GM19452 (cell line): ENCODE measurements at regions not wholly inside any gene's neighbourhood (a gene's known extent, or its start where the extent isn't known, plus 50 kb on each side); places are given as distances from the start of the nearest gene placed in this dataset.

Source experiments
- ATAC-seq: cut with Tn5 transposase; IDR thresholded peaks from one replicate; pipeline ENCODE4 v1.9.1; 2021; ENCODE audit not compliant: unreplicated experiment

DNA sequence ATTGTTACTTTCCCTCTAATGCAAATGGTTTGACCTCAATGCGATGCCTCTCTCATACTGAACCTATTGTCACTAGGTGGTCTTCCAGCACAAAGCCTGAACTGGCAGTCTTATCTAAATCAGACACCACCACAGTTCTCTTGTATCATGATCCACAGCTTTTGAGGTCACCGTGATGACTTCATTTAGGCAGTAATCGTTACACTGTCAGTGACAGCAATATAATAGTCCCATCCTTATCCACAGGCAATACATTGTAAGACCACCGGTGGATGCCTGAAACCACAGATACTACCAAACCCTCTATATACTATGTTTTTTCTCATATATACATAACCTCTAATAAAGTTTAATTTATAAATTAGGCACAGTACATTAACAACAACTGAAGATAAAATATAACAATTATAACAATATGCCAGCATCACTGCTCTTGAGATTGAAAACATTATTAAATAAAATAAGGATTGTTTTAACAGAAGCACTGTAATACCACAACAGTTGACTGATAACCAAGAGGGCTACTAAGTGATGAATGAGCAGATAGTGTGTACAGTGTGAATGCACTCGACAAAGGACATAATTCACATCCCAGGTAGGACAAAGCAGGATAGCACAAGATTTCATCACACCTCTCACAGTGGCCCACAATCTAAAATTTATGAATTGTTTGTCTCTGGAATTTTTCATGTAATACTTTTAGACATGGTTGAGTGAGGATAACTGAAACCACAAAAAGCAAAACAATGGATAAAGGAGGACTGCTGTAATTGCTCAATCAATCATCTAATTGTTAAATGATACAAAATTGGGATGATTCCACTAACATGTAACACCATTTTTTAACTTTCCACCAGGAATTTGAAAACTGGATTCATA lies 419.4 kb downstream of the CENPC start:
- no peak for ATAC-seq

DNA sequence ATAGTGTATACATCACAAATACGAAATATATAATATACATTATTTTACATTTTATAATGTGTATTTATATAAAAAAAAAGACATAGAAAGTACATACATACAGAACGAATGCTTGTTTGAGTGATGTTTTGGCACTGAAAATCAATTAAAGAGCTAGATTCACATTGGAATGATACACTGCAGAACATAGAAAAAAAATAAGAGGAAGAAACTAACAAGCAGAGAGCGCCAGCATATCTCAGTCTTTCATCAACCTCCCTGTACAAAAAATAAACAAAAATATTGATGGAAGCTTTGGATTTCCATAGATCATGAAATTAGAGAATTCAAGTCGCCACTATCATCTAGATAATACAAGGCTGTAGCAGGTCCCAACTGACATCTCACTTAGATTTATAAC lies 420.6 kb downstream of the CENPC start:
- no peak for ATAC-seq

DNA sequence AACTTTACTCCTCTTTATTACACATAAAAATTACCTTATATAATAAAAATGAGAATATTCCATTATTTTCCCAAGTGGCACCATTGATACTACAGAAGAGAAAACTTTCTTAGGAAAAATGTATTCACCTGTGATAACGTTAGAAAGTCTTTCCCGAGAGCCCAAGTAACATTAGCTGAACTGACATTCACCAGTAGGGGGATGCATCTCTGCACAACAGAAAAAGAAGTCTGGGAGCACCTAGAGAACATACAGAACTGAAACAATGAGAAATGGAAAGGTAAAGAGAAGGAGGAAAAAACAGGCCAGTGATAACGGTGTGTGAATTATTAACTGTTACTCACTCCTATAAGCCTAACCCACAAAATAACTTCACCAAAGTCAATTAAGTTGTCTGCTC lies 423.3 kb downstream of the CENPC start:
- ATAC-seq: no peak

DNA sequence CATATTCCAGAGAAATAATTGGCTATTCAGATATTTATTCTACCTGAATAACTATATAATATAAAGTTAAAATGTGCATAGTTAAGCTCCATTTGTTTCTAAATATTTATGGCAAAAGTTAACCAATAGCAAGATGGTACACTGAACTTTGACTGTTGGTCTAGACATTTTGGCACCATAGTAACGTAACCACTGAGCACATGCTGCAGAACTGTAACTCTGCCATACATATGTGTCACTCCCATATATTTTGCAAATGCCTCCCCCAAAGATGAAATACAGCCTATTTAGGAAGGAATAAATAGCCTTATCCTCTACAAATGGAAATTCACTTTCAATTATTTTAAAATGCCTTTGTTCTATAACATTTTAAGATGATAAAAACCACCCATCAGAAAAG lies 424.9 kb downstream of the CENPC start:
- no peak for ATAC-seq

DNA sequence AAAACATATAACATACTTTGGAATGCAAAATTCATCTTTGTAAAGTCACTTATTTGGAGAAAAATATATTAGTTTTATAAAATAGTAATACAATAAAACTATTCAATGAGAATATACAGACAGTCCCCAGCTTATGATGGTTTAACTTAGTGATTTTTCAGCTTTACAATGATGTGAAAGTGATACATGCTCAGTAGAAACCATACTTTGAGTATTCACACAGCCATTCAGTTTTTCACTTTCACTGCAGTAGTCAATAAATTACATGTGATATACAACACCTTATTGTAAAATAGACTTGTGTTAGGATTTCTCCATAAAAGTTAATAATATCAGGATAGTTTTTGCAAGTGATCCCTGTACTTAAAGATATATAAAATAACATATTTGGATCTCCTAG lies 436.0 kb downstream of the CENPC start:
- no peak for ATAC-seq

DNA sequence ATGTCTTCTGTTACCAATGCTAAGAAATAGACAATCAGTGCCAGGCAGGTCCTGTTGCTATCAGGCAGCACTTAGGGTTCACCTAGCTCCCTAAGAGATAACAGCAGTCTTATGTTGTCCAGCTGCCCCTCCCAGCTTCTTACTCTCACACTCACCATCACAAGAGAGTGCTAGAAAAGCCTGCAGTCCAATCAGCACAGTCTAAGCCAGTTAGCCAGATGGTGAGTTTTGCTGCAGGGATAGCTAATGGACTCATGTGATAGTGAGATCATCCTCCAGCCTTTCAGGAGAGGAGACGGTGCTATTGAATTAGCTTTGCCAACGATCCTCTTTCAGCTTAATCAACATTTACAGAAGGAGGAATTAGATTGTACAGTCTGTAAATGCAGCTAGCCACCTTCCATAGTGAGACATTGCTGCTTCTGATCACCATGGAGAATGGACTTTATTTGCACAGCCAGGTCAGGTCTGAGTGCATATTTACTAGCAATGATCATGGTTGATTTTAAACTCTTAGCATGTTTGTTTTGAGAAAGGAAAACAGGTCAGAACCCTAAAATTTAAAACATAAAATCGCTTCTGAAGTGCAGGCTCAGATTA lies 438.3 kb downstream of the CENPC start:
- no peak for ATAC-seq

DNA sequence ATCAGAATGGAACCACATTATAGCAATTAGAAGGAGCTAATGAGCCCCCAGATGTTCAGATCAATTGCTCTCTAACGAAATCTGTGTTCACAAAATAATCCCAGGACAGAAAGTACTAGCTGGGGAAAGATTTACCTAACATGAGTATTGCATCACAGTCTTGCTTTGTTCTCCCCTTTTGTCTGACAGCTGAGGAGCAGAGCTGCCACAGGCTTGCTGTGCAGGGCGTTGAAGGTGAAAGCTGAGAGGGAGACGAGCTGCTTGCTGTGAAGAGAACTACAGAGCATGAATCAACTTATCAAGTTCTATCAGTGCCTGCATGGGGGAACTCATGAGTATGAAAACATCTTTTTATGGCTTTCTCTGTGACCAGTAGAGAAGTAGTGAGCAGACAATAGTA lies 441.2 kb downstream of the CENPC start:
- ATAC-seq: no peak

DNA sequence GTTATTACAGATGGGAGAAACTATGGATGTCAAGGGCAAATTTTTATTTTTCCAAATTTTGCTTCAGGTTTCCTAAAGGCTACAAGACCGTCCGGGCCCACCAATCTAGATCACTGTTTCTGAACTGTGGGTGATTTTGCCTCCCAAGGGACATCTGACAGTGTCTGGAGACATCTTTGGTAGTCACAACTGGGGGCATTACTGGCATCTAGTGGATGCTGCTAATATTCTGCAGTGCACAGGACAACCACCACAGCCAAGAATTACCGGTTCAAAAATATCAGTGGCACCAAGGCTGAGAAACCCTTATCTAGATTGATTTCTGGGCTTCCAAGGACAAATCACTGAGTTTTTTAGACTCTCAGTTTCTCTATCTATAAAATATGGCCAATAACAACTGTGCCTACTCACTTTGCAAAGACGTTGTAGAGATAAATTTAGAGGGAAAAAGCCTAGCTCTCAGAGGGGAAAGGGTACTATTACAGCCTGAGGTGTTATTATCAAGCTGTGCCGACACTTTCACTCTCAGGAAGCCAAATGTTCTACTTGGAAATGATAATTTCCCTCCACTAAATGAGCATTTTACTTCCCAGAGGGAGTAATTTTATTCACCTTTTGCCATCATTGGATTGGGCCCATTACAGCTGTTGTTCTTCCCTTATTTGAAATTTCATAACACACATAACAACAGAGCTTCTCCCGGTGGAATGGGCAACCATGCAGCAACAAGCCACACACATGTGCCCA lies 442.1 kb downstream of the CENPC start:
- no peak for ATAC-seq

DNA sequence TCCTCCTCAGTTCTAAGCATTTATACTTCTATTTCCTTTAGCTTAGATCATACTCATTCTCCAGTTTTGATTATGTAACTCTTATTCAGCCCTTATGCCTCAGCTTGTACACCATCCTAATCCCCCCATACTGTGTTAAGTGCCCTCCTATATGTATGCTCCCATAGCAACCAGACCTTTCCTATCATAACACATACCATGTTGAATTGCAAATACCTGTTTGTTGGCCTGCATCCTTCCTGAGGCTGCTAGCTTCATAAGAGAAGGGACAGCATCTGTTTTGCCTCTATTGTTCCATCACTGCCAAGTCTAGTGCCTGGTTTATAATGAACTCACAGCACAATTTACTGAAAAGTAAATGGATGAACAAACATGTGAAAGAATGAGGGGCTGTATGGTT lies 443.7 kb downstream of the CENPC start:
- ATAC-seq: no peak

DNA sequence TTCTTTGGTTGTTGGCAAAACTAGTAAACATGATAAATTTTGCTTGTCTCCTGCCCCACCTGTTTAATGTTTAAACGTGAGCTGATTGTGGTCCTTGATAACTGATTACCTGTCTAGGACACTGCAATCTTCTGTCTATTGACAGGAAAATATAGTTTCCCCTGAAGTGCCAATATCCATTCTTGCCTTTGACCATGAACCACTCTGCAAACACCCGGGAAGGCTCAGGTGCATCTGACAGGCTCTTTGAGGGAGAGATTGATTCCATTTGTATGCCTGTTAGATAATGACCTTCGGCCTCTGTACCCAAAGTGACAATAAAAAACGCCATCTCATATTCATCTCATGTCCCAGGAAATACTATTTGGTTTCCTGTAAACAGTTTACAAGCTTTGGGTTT lies 453.0 kb downstream of the CENPC start:
- no peak for ATAC-seq

DNA sequence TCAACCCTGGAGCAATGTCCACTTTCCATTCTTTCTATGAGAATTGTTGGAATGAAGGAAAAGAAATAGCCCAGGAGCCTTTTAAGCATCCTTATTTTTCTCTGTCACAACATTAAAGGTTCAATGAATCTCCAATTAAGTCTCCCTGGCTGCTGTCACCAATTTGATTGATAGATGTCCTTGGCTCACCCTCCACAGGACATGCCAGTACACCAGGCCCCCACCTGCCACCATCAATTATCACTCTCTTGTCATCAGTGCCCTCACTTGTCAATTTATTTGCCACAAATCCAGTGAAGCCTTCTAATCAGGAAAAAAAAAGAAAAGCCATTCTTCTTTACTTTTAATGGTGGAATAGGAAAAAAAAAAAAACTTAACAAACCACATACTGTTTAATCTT lies 453.6 kb downstream of the CENPC start:
- ATAC-seq: no peak

DNA sequence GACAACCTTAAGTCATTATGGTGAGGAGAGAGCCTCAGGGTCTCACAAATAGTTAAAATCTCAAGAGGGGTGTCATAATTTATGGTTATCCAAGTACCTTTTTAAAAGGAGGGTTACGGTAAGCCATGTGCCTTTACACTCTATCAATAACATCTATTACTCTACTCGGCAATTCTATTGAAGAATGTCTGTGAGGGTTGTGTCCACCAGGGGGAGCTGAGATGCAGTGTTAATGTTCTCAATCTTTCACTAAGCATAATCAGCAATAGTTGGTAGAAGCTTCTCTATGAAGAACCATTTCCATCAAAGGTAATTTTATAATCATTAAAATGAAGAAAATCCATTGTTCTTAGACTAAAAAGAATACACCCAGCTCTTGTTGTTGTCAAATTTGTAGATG lies 457.4 kb downstream of the CENPC start:
- peak; percentile 84 for ATAC-seq

DNA sequence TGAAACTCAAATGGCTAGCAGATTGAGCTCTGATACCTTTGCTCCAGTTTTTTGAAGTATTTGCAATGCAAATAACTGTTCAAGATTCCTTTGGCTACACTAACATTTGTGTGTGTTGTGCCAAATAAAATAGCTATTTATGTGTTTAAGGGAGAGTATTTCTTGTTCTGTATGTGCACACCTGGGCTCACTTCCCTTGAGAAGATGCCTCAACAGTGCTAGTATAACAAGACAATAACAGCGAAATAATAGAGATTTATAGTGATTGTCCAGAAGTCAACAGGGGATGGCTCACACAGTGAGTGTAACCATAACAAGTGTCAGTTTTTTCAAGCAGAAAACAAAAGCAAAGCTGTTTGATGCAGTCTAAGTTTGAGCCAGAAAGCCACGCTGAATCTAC lies 460.5 kb downstream of the CENPC start:
- no peak for ATAC-seq

DNA sequence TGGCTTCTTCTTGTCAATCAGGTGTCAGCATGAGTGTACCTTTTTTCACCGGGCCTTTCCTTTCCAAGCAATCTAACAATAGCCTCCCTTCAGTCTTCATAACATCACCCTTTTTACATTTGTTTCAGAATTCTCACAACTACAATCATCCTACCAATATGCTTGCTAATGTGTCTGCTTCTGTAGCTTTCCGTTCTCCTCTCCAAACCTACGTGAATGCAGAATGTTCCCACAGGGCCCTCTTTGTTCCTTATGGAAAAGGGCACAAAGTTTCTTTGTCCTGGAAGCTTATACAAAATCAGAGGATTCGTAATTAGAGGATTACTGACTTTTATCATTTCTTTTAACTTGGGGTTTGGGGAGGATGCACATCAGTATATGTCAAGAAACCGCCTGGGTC lies 461.8 kb downstream of the CENPC start:
- ATAC-seq: no peak

DNA sequence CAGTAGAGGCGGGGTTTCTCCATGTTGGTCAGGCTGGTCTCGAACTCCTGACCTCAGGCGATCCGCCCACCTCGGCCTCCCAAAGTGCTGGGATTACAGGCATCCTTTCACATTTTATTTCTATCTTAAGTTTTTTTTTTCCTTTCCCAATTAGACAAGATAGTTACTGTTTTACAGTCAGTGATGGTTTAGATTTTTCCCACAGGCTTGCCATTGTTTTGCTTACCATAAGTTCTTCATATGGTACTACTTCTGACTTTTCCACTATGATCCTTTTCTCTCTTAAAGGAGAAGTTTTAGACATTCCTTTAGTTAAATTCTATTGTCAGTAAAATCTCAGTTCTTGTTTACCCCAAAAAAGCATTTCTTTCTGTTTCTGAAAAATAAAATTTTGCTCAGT lies 462.6 kb downstream of the CENPC start:
- ATAC-seq: no peak

DNA sequence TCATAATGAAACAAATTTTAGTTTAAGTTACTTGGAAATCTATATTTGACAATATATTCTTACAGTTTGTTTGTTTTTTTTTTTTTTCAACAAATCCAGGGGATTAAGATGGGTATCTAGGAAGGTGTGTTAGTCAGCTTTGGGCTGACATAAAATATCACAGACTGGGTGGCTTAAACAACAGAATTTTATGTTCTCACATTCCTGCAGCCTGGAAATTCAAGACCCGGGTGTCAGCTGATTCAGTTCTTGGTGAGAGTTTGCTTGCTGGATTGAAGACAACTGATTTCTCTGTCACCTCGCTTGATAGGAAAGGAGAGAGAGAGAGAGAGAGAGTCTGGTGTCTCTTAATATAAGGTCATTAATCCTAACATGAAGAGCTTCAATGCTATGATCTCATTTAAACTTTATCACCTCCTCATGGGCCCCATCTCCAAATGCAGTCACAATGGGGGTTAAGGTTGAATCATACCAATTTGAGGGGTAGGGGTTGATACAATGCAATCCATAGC lies 465.2 kb downstream of the CENPC start:
- no peak for ATAC-seq

DNA sequence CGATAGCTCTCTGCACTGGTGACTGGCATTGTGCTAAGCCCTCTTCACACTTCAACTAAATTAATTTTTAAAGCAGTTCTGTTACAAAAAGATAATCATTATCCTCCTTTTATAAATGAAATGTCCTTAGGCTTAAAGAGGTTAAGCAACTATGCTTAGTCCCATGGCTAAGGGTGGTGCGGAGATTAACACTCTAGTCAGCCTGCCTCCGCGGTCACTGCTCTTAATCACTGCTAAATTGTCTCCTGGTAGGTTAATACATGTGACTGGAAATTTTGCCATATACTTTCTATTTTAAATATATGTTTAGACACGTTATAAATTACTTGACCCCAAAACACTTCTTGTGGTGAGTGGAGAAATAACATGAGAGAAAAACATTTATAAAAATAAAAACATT lies 473.7 kb downstream of the CENPC start:
- ATAC-seq: no peak

DNA sequence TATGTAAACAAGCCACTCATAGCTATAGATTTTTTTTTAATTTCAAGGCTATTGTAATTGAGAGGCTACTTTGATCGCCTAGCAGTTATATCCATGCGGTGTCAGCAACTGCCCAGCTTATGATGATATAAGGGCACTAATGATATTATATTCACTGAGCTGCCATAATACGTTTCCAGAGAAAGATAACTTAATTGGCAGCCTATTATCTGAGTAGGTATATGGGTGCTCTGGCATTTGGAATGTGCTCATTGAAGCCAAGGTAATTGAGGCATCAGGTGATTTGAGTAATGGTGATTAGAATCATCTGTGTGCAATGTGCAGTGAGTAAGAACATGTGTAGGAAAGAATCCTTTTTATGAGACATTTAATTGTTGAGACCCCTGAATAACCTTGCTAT lies 490.0 kb downstream of the CENPC start:
- ATAC-seq: no peak

DNA sequence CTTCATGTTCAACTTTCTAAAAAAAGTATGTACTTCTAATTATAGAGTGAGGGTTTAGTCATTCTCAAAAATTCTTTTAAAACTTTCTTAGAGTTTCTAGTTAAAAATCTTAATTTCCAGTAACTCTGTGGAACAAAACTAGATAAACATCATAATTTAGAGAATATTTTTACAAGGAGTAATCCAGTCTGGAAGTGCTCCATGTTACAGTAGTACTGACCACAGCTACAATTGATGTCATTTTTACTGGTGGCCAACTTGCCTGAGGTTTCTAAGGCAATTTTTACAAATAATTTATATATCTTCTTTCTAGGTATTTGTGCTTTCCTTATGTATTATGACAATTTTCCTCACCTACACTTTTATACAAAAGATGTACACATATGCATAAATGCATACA lies 490.4 kb downstream of the CENPC start:
- no peak for ATAC-seq

DNA sequence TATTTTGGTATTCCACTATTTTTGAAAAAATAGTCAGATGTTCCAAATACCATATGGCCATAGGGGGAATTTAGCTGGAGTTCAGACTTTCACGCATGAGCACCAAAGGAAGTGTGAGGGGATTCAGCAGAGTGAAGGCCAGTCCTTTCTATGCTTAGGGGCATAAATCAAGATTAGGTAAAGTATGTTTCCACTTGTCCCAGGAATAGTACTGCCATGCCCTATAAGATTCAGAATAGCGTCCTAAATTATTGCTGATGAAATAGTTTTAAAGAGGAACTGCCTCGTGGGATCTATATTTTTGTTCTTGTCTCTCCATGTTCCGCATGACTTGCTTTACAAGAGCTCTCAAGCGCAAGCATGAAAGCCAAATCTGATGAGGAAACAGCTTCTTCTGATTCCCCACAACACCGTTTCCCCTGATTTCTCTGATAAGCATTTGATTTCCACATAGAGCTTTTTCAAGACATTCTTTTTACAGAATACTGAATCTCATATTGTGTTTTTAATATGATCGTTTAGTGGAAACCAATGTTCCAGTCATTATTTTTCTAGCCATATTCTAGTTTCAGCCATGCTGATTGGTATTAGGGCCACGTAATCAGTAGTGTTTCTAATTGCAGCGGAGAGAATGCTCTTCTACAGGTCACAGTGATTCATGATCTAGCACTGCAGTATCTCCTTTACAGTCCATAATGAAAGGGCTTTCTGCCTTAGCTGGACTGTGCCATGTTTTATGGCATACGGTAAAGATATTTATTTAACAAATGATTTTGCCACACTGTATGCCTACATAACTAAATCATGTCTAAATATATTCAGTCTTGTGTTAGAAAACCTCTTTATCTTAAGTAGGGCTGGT lies 492.3 kb downstream of the CENPC start:
- no peak for ATAC-seq
